COLO668 (cell line): ENCODE measurements at regions not wholly inside any gene's neighbourhood (a gene's known extent, or its start where the extent isn't known, plus 50 kb on each side); places are given as distances from the start of the nearest gene placed in this dataset.

Experiments
- DNase-seq: peaks from one replicate; lab custom pipeline; 2025; ENCODE audit not compliant: unreplicated experiment; lab: John Stamatoyannopoulos, UW

DNA sequence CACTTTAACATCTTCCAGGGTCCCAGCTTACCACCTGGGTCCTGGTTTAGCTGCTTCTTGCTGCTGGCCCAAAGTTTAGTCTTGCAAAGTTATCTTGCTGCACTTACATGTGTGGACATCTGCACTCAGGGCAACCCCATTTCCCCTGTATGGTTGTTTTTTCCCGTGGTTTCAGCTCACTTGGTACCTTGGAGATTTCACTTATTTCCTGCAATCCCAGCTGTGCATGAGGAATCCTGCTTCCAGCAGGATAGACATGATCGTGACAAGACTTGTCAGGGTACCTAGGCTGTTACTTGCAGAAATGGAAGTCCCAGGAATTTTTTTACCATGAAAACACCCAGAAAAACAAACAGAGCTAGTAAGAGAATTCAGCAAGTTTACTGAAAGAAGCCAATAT is 95.9 kb upstream of the LEP start:
- no peak for DNase-seq

GRCh38 chr7:128146052-128146451 is 95.0 kb upstream of the LEP start:
- no peak for DNase-seq

DNA sequence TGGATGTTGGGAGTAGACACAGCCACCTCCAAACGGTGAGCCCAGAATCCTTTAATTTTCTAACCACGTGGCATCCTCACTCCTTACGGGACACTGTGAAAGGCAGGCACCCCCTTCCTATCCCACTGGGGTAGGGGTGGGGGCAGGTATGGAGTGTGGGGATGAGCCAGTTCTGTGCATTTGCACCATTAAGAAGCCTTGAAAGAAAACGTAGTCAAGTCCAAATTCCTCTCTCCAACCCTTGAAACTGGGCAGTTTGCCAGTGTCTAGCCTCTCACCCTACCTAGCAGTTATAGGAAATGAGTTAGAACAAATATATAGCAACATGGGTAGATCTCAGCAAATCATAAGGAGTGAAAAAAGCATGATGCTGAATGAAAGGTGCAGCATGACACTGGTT is 92.4 kb upstream of the LEP start:
- DNase-seq = peak; percentile 32

GRCh38 chr7:128150223-128150865 is 90.7 kb upstream of the LEP start:
- DNase-seq = no peak

GRCh38 chr7:128151635-128152034 is 89.4 kb upstream of the LEP start:
- no peak for DNase-seq

- no peak for DNase-seq
Observed at GRCh38 chr7:128152721-128153120, 88.4 kb upstream of the LEP start.

DNA sequence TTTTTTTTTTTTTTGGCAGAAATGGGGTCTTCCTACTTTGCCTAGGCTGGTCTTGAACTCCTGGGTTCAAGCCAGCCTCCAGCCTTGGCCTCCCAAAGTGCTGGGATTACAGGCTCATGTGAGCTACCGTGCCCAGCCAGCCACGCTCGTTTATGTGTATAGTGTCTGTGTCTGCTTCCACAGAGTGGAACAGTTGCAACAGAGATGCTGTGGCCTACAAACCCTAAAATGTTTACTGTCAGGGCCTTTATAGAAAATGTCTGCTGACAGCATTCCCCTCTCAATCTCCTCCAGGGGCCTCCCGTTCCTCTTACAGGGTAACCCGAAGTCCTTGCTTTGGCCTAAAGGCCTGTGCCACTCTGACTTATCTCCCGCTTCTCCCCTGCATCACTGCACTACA is 87.6 kb upstream of the LEP start:
- no peak for DNase-seq

DNA sequence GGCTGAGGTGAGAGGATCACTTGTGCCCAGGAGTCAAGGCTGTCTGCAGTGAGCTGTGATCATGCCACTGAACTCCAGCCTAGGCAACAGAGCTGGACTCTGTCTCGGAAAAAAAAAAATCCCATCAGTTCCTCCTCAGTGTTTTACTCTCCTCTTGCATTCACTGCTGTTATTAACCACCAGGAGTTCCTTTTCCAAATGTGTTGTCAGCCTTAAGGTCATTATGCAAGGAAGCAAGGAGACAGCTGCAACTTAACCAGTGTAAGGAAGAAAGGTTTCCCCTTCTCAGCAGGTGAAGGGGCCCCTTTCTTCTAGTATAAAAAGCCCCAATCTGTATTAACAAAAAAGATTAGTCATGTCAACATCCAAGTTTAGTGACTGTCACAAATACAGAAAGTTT is 86.6 kb upstream of the LEP start:
- DNase-seq = no peak

- no peak for DNase-seq
Observed at GRCh38 chr7:128155100-128155740, 85.9 kb upstream of the LEP start.

- DNase-seq = no peak
Observed at GRCh38 chr7:128157906-128158305, 83.2 kb upstream of the LEP start.

DNA sequence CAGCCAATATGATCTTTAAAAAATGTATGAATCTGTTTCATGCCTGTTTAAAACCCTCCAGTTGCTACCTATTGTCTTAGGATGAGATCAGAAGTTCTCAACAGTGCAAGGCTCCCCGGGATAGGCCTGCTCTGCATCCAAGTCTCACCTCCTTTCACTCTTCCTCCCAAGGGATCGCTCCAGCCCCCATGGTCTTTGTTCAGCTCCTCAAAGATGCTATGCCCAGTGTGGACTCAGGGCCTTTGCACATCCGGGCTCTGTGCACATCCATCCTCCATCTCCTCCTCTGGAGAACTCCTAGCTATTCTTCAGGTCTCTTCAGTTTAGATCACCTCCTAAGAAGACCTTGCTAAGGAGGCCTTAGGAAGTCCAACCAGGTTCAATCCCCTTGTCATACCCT is 82.7 kb upstream of the LEP start:
- DNase-seq = no peak

GRCh38 chr7:128160296-128160695 is 80.8 kb upstream of the LEP start:
- DNase-seq = no peak

DNA sequence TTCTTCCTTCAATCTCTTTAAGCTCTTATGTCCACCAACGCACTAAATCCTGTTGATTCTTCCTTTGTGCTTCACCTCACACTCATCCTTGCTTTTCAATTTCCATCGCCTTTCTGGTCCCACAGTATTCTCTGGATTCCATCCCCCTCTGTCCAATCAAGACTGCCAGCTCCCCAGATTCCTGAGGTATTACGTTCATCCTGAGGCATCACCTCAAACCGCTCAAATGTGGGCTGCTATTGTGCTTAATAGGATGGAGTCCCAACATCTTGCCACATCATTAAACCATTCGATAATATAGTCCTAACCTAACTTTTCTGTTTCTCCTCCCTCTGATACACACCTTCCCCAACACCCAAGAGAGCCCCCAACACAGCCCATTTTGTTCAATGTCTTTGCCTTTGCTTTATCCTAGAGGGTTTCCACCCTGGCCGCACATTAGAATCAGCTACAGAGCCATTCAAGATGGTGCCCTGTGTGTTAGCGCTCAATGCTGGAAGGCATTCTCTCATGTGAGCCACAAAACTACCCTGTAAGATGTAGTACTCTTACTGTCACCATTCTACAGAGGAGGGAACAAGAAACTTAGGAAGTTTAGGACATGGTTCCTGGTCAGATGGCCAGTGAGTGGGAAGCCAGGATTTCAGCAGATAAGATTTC is 79.5 kb upstream of the LEP start:
- DNase-seq = no peak

DNA sequence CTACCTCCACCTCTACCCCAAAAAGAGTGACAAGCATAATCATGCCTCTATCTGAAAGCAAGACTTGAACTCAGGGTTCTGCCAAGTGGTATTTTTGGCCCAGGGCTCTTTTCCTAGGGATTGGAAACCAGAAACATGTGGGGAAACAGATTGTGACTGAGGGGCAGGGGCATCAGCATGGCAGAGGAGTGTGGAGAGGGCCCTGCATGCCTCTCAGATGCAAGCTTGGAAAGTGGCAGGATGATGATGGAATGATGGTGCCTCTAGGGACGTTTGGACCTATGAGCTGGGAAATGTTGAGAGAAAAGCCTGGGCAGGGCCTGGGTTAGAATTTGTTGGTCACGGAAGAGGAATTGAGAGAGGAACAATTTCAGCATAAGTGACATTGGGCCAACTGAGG is 78.4 kb upstream of the LEP start:
- no peak for DNase-seq

DNA sequence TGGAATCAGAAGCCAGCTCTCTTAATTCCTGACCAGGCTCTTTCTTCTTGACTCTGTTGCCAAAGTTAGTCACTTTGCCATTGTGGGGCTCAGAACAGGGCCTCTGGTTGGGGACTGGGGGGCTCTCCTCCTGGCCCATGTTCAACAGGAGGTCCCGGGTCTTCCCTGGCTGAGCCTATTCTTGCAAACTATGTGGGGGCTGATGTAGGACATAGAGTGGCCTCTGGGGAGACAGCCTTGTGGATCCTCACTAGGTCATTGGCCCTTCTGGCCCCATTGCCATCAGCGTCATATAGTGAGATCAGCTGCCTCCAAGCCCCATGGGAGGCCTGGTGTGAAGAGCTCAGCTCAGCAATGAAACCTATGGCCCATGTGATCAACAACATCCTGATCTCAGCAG is 77.6 kb upstream of the LEP start:
- no peak for DNase-seq

GRCh38 chr7:128164061-128164954 is 76.8 kb upstream of the LEP start:
- DNase-seq = no peak

GRCh38 chr7:128164955-128165670 is 76.0 kb upstream of the LEP start:
- DNase-seq = no peak

DNA sequence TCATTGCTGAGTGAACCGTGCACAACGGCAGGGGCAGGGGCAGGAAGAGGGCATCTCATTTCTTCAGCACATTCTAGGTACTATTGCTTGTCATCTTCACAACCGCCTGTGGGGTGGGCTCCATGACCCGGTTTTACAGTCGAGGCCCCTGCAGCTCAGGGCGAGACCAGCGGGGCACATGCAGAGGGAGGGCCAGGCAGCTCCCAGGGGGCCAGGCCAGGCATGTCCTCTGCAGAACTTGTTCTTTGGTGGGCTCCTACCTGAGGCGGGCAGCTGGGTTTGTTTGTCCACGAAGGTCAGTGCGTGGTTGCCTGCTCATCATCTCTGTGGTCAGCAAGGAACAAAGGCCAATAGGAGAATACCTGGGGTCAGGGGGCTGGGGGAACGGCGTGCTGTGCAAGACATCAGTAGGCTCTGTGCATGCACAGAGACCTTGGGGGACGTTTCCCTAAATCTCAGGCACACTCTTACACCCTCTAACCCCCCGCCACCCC is 75.1 kb upstream of the LEP start:
- DNase-seq = no peak

GRCh38 chr7:128166603-128167041 is 74.5 kb upstream of the LEP start:
- DNase-seq = peak; percentile 31

DNA sequence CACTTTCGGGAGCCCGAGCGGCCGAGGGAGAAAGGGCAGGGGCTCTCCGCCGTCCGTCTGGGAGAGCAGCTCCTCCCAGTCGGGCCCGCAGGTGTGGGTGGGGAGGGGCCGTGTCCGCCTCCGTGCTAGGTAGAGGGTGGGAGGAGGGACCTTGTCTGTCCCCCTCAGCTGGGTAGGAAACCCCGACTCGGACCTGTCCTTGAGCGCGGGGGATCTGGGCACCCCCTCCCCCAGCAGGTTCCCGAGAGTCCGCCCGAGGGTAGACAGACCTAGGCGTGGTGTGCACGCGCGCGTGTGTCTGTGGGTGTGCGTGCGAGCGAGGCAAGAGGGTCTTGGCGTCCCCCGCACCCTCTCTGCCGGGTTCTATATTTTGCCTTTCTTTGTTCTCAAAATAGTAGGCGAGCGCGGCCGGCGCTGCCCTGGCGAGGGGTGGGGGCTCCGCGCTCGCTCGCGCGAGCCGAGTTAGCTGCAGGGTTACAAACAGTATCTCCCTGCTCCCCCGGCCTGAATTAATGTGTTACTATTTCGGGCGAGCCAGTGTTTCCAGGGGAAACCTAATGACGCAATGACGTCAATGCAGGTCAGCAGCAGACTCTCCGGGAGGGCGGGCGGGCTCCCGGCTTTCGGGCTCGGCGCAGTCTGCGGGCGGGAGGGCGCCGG is 73.9 kb upstream of the LEP start:
- peak; percentile 62 for DNase-seq
